Type B pancreatic cell (in vitro differentiated cells): ENCODE measurements at regions not wholly inside any gene's neighbourhood (a gene's known extent, or its start where the extent isn't known, plus 50 kb on each side); places are given as distances from the start of the nearest gene placed in this dataset.

ENCODE experiments used
- DNase-seq: peaks from one replicate; pipeline ENCODE4 v3.0.0; 2021; ENCODE audit warnings: mixed read lengths; ENCODE audit not compliant: unreplicated experiment; ENCODE audit errors: extremely low spot score
- H3K27ac Mint-ChIP-seq: 2 replicates; pipeline ENCODE4 v1.8.0; 2021; ENCODE audit warnings: mild to moderate bottlenecking, mixed read lengths
- H3K27me3 Mint-ChIP-seq: 2 replicates; pipeline ENCODE4 v1.8.0; 2021; ENCODE audit warnings: mixed read lengths
- H3K36me3 Mint-ChIP-seq: 2 replicates; pipeline ENCODE4 v1.8.0; 2021; ENCODE audit warnings: mixed read lengths
- H3K4me1 Mint-ChIP-seq: one replicate; pipeline ENCODE4 v1.8.0; 2021; ENCODE audit warnings: mixed read lengths; ENCODE audit not compliant: unreplicated experiment
- H3K4me3 Mint-ChIP-seq: 2 replicates; pipeline ENCODE4 v1.8.0; 2021; ENCODE audit warnings: mild to moderate bottlenecking, mixed read lengths
- H3K9me3 Mint-ChIP-seq: 2 replicates; pipeline ENCODE4 v1.8.0; 2021; ENCODE audit warnings: mixed read lengths
- CTCF ChIP-seq: fragments of 200-600 bp; sonication (generic); conservative IDR thresholded peaks from 2 replicates; pipeline ENCODE4 v1.5.0; 2021; ENCODE audit warnings: antibody characterized with exemption, mild to moderate bottlenecking

- Mint-ChIP-seq H3K36me3 (no peaks in the 10 kb centered on the region), H3K27me3 (no peaks in the 10 kb centered on the region), H3K27ac (no peak overlapping the region), H3K9me3 (no peaks in the 10 kb centered on the region), H3K4me3 (no peak overlapping the region), H3K4me1 (no peaks in the 10 kb centered on the region)
- no peak for DNase-seq
- TF ChIP-seq CTCF: no peak
Measured at GRCh38 chr16:61549327-61549726, 486.9 kb downstream of the CDH8 start.

DNA sequence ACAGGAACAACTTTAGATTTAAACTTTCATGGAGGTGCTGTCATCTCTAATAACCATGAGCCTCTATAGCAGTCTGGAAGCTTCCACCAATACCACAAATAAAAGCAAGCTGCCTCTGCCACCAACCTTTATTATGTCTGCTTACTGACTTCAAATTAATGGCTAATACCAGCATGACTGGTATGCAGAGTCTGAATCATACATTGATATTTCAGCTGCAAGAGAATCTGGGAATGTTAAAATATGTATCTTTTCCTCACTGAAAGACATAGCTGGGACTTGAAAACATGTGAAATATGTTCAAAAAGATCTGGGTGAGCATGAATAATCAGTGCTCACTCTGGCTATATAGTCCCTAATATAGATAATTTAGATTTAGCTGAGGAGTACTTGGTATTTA is 488.6 kb downstream of the CDH8 start:
- Mint-ChIP-seq H3K27ac (no peak overlapping the region), H3K4me3 (no peak overlapping the region), H3K36me3 (no peaks in the 10 kb centered on the region), H3K4me1 (no peaks in the 10 kb centered on the region), H3K9me3 (no peaks in the 10 kb centered on the region), H3K27me3 (no peaks in the 10 kb centered on the region)
- no peak for DNase-seq
- TF ChIP-seq CTCF: no peak

DNA sequence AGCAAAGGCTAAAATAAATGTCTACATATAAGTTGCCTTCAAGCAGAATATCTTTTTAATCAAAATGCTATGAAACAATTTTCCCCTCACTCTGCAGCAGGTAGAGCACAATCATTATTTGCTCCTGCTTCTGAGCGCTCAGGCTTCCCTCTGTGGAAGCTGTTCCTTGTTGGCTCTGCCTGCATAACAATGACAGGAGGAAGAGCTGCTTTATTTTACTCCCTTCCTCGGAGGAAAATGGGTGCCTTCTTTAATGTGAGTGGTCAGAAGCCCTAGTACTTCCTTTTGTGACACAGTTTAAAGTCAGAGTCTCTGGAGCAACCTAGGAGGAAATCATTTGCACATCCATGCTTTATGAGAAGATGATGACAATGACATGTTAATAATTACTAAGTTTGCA is 492.1 kb downstream of the CDH8 start:
- no peaks in the 10 kb centered on the region for H3K27me3 Mint-ChIP-seq
- no peak overlapping the region for H3K4me3 Mint-ChIP-seq

GRCh38 chr16:61540216-61540615 is 496.0 kb downstream of the CDH8 start:
- no peak for DNase-seq
- H3K9me3 Mint-ChIP-seq: no peaks in the 10 kb centered on the region
- no peak for TF ChIP-seq CTCF
- H3K4me3 Mint-ChIP-seq: no peak overlapping the region
- H3K4me1 Mint-ChIP-seq: peaks cover 8% of the 10 kb centered on the region
- no peak overlapping the region for H3K27ac Mint-ChIP-seq
- H3K36me3 Mint-ChIP-seq: no peaks in the 10 kb centered on the region
- no peaks in the 10 kb centered on the region for H3K27me3 Mint-ChIP-seq

More for the DNA sequence above, 492.1 kb downstream of the CDH8 start:
- Mint-ChIP-seq H3K27ac (no peak overlapping the region), H3K36me3 (no peaks in the 10 kb centered on the region), H3K4me1 (peaks cover 8% of the 10 kb centered on the region), H3K9me3 (no peaks in the 10 kb centered on the region)
- DNase-seq: no peak
- TF ChIP-seq CTCF: no peak

- H3K36me3 Mint-ChIP-seq: no peaks in the 10 kb centered on the region
- DNase-seq: no peak
- no peak for TF ChIP-seq CTCF
- no peak overlapping the region for H3K4me3 Mint-ChIP-seq
- H3K4me1 Mint-ChIP-seq: no peaks in the 10 kb centered on the region
- no peaks in the 10 kb centered on the region for H3K27me3 Mint-ChIP-seq
- no peak overlapping the region for H3K27ac Mint-ChIP-seq
- no peaks in the 10 kb centered on the region for H3K9me3 Mint-ChIP-seq
Measured at GRCh38 chr16:61530697-61531096, 505.5 kb downstream of the CDH8 start.

GRCh38 chr16:61500851-61501250 is 535.4 kb downstream of the CDH8 start:
- Mint-ChIP-seq H3K4me3 (no peak overlapping the region), H3K27ac (no peak overlapping the region), H3K4me1 (no peaks in the 10 kb centered on the region), H3K36me3 (no peaks in the 10 kb centered on the region), H3K27me3 (no peaks in the 10 kb centered on the region), H3K9me3 (no peaks in the 10 kb centered on the region)
- DNase-seq: no peak
- TF ChIP-seq CTCF: no peak
